ENCODE measurements at regions not wholly inside any gene's neighbourhood (a gene's known extent, or its start where the extent isn't known, plus 50 kb on each side); places are given as distances from the start of the nearest gene placed in this dataset.

DNA sequence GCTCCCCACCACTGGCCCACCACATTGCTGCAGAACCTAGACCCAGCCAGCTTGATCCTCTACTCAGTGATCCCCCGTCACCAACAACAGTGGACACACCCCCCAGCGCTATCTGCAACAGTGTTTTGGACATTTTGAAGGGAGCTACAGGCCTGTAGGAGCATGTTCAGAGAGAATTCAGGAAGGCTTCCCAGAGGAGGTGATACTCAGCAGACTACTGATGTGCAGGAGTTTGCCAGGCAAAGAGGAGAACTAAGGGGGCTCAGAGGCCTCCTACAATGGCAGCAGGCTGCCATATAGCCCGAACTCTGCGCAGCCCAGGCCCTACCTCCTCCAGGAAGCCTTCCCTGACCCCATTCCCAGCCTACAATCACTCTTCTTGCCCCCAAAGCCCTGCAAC lies 70.0 kb downstream of the SYNE3 start:
- no peaks in the 10 kb centered on the region for H3K79me2 ChIP-seq (ENCODE audit: control insufficient read depth, insufficient read depth, low read length)
- no peaks in the 10 kb centered on the region for H4K20me1 ChIP-seq (ENCODE audit: control insufficient read depth, extremely low read depth, insufficient read depth, low read length)
- no peaks in the 10 kb centered on the region for H3K9me3 ChIP-seq (ENCODE audit: control insufficient read depth, low read depth, low read length)
- H3K27ac ChIP-seq (ENCODE audit: control insufficient read depth, insufficient read depth, low read length): no peak overlapping the region
- no peaks in the 10 kb centered on the region for H3K27me3 ChIP-seq (ENCODE audit: control insufficient read depth, extremely low read depth, insufficient read depth, low read length)
- no peak for DNase-seq (ENCODE audit: low read depth, low spot score)
- H3K9me1 ChIP-seq (ENCODE audit: control insufficient read depth, extremely low read depth, insufficient read depth, low read length): no peaks in the 10 kb centered on the region
- no peak overlapping the region for H3K4me2 ChIP-seq (ENCODE audit: control insufficient read depth, extremely low read depth, insufficient read depth, low read depth, low read length)
- no peak overlapping the region for H2AFZ ChIP-seq (ENCODE audit: control insufficient read depth, low read length)
- FAIRE-seq: no peak
- dilution Hi-C loops (cut with MboI; ENCODE audit: extremely low pct_ligation_motif_present, low sequenced_read_pairs): no loop called here
- H3K9ac ChIP-seq (ENCODE audit: control insufficient read depth, extremely low read depth, insufficient read depth, low read length): no peak overlapping the region
- H3K4me3 ChIP-seq (ENCODE audit: control insufficient read depth in 2 of 3, extremely low read depth in 1 of 3, insufficient read depth in 2 of 3, low read depth in 1 of 3, low read length in 3 of 3): no peak overlapping the region
- no peaks in the 10 kb centered on the region for H3K36me3 ChIP-seq (ENCODE audit: control insufficient read depth in 2 of 2, extremely low read depth in 1 of 2, insufficient read depth in 2 of 2, low read length in 2 of 2)
- H3K4me1 ChIP-seq (ENCODE audit: control insufficient read depth, extremely low read depth, insufficient read depth, low read length): no peaks in the 10 kb centered on the region
- TF ChIP-seq, protein P1, sequence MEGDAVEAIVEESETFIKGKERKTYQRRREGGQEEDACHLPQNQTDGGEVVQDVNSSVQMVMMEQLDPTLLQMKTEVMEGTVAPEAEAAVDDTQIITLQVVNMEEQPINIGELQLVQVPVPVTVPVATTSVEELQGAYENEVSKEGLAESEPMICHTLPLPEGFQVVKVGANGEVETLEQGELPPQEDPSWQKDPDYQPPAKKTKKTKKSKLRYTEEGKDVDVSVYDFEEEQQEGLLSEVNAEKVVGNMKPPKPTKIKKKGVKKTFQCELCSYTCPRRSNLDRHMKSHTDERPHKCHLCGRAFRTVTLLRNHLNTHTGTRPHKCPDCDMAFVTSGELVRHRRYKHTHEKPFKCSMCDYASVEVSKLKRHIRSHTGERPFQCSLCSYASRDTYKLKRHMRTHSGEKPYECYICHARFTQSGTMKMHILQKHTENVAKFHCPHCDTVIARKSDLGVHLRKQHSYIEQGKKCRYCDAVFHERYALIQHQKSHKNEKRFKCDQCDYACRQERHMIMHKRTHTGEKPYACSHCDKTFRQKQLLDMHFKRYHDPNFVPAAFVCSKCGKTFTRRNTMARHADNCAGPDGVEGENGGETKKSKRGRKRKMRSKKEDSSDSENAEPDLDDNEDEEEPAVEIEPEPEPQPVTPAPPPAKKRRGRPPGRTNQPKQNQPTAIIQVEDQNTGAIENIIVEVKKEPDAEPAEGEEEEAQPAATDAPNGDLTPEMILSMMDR (optimal IDR thresholded peaks at IDR 0.05 in 1 of 3, IDR thresholded peaks at IDR 0.05 in 1 of 3, conservative IDR thresholded peaks at IDR 0.05 in 1 of 3; ENCODE audit: extremely low read depth in 1 of 3, insufficient read depth in 2 of 3, low read length in 3 of 3): no peak
- TF ChIP-seq EZH2 (IDR thresholded peaks at IDR 0.05; ENCODE audit: low read length): no peak

DNA sequence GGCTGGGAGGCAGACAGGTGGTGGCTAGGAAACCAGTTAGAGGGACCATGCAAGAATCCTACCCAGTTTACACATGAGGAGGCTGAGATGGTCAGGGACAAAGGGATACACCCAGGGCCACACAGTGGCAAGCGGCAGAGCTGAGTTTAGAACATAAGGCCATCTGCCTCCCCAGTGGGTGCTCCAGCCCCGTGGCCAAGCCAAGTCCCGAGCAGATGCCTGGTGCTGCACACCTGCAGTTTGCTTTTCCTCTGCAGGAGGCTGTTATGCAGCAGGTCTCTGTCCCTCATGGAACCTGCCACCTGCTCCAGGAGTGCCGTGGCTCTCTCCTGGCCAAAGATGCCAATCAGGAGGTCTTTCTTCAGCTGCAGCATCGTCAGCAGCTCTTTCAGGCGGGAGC lies 70.8 kb downstream of the SYNE3 start:
- Histone ChIP-seq H3K9ac (ENCODE audit: control insufficient read depth, extremely low read depth, insufficient read depth, low read length) (no peak overlapping the region), H3K27me3 (ENCODE audit: control insufficient read depth, extremely low read depth, insufficient read depth, low read length) (no peaks in the 10 kb centered on the region), H3K4me3 (ENCODE audit: control insufficient read depth in 2 of 3, extremely low read depth in 1 of 3, insufficient read depth in 2 of 3, low read depth in 1 of 3, low read length in 3 of 3) (no peak overlapping the region), H3K79me2 (ENCODE audit: control insufficient read depth, insufficient read depth, low read length) (no peaks in the 10 kb centered on the region), H2AFZ (ENCODE audit: control insufficient read depth, low read length) (no peak overlapping the region), H3K4me1 (ENCODE audit: control insufficient read depth, extremely low read depth, insufficient read depth, low read length) (no peaks in the 10 kb centered on the region), H3K36me3 (ENCODE audit: control insufficient read depth in 2 of 2, extremely low read depth in 1 of 2, insufficient read depth in 2 of 2, low read length in 2 of 2) (no peaks in the 10 kb centered on the region), H3K9me3 (ENCODE audit: control insufficient read depth, low read depth, low read length) (no peaks in the 10 kb centered on the region), H3K4me2 (ENCODE audit: control insufficient read depth, extremely low read depth, insufficient read depth, low read depth, low read length) (no peak overlapping the region), H3K9me1 (ENCODE audit: control insufficient read depth, extremely low read depth, insufficient read depth, low read length) (no peaks in the 10 kb centered on the region), H4K20me1 (ENCODE audit: control insufficient read depth, extremely low read depth, insufficient read depth, low read length) (no peaks in the 10 kb centered on the region), H3K27ac (ENCODE audit: control insufficient read depth, insufficient read depth, low read length) (no peak overlapping the region)
- no peak for TF ChIP-seq EZH2 (IDR thresholded peaks at IDR 0.05; ENCODE audit: low read length)
- TF ChIP-seq, protein P1 (optimal IDR thresholded peaks at IDR 0.05 in 1 of 3, IDR thresholded peaks at IDR 0.05 in 1 of 3, conservative IDR thresholded peaks at IDR 0.05 in 1 of 3; ENCODE audit: extremely low read depth in 1 of 3, insufficient read depth in 2 of 3, low read length in 3 of 3): no peak
- dilution Hi-C loops (cut with MboI; ENCODE audit: extremely low pct_ligation_motif_present, low sequenced_read_pairs): no loop called here
- DNase-seq (ENCODE audit: low read depth, low spot score) (no peak), FAIRE-seq (no peak)

Measured in keratinocyte (primary cell).